ENCODE measurements at regions not wholly inside any gene's neighbourhood (a gene's known extent, or its start where the extent isn't known, plus 50 kb on each side); places are given as distances from the start of the nearest gene placed in this dataset.
"Not testable (repeated sequence)": the region's sequence is repeated elsewhere in the genome, so short reads cannot be mapped to it uniquely, and the experiment has no call there.

DNA sequence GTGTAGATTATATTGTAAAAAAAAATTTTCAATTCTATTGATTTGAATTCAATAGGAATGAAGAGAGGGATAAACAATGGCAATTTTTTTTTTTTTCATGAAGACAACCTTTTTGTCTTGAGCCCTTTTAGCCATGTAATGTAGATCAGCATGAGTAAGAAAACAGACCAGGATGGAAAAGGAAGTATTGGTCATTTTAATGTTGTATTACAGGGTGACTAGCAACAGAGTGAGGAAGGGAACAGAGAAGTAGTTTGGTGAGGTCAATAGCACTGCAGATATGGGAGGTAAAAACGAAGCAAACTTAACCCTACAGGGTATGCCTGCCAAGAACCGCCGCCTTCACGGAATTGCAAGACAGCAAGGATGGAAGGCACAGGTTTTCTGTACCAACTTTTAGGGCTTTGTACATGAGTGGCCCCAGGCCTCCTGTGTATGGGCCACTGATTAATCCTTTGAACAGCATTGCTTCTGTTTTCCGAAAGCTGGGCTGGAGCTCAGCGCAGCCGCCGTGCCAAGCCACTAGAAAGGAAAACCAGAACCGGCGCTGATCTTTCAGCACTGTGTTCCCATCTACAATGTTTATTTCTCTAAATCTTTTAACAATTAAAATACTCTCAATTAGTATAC, 383.7 kb downstream of the CENPW start (continued):
- TF ChIP-seq WT1 (tag by site-specific recombination; IDR thresholded peaks at IDR 0.05) = no peak
- TF ChIP-seq BCL11B (tag by site-specific recombination; IDR thresholded peaks at IDR 0.05; ENCODE audit: low read depth) = no peak
- no peak for TF ChIP-seq ZNF548 (tag by site-specific recombination; IDR thresholded peaks at IDR 0.05)
- no peak for TF ChIP-seq ZNF623 (tag by site-specific recombination; IDR thresholded peaks at IDR 0.05)
- TF ChIP-seq, protein P1, sequence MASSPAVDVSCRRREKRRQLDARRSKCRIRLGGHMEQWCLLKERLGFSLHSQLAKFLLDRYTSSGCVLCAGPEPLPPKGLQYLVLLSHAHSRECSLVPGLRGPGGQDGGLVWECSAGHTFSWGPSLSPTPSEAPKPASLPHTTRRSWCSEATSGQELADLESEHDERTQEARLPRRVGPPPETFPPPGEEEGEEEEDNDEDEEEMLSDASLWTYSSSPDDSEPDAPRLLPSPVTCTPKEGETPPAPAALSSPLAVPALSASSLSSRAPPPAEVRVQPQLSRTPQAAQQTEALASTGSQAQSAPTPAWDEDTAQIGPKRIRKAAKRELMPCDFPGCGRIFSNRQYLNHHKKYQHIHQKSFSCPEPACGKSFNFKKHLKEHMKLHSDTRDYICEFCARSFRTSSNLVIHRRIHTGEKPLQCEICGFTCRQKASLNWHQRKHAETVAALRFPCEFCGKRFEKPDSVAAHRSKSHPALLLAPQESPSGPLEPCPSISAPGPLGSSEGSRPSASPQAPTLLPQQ (tag by site-specific recombination; IDR thresholded peaks at IDR 0.05) = no peak
- TF ChIP-seq OSR2 (tag by site-specific recombination; IDR thresholded peaks at IDR 0.05) = no peak
- no peak for TF ChIP-seq ZBTB21 (tag by site-specific recombination; IDR thresholded peaks at IDR 0.05)
- TF ChIP-seq ZNF184 (tag by site-specific recombination; IDR thresholded peaks at IDR 0.05) = no peak

DNA sequence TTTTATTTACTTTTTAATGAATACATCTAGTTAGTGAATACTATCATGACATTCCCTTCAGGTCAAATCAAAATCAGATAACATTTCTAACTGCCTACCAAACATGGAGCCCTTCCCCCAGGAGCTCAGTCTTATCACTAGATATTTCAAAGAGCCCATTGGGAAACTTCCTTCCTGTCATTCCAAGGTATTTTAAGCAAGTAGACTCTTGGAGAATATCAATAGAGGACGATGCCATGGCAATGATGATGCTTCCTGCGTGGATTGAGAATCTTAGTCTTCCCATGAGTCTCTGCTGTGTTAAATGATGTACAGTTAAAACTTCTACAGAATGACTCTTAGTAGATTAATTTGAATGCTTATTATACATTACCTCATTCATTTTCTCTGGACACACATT, 384.9 kb downstream of the CENPW start:
- Histone ChIP-seq H3K9me3 (ENCODE audit: control insufficient read depth, insufficient read depth, low read depth, low read length) (no peaks in the 10 kb centered on the region), H3K4me1 (ENCODE audit: control insufficient read depth, insufficient read depth, low read length) (no peaks in the 10 kb centered on the region), H3K4me3 (ENCODE audit: low read depth, low read length) (no peak overlapping the region), H3K36me3 (ENCODE audit: control insufficient read depth in 2 of 2, insufficient read depth in 1 of 2, low read length in 2 of 2) (no peaks in the 10 kb centered on the region), H3K27ac (ENCODE audit: extremely low read depth, low read depth, low read length) (no peak overlapping the region)
- ChIA-PET POLR2A (no interaction called here), CTCF (no interaction called here)
- TF ChIP-seq GLI4 (tag by site-specific recombination; IDR thresholded peaks at IDR 0.05) (no peak), ZNF169 (tag by site-specific recombination; IDR thresholded peaks at IDR 0.05) (no peak), ZNF416 (tag by site-specific recombination; IDR thresholded peaks at IDR 0.05) (no peak), ZNF660 (tag by site-specific recombination; IDR thresholded peaks at IDR 0.05) (no peak), ZNF391 (tag by site-specific recombination; IDR thresholded peaks at IDR 0.05; ENCODE audit: borderline replicate concordance, low read depth) (no peak), ZNF785 (tag by site-specific recombination; IDR thresholded peaks at IDR 0.05) (no peak), ZNF600 (tag by site-specific recombination; IDR thresholded peaks at IDR 0.05) (no peak), ZNF670 (tag by site-specific recombination; IDR thresholded peaks at IDR 0.05; ENCODE audit: low read depth) (no peak), ZNF791 (tag by site-specific recombination; IDR thresholded peaks at IDR 0.05) (no peak), ZNF777 (tag by site-specific recombination; IDR thresholded peaks at IDR 0.05; ENCODE audit: borderline replicate concordance) (no peak)
- TF ChIP-seq, protein P2, sequence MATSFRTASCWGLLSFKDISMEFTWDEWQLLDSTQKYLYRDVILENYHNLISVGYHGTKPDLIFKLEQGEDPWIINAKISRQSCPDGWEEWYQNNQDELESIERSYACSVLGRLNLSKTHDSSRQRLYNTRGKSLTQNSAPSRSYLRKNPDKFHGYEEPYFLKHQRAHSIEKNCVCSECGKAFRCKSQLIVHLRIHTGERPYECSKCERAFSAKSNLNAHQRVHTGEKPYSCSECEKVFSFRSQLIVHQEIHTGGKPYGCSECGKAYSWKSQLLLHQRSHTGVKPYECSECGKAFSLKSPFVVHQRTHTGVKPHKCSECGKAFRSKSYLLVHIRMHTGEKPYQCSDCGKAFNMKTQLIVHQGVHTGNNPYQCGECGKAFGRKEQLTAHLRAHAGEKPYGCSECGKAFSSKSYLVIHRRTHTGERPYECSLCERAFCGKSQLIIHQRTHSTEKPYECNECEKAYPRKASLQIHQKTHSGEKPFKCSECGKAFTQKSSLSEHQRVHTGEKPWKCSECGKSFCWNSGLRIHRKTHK (tag by site-specific recombination; IDR thresholded peaks at IDR 0.05) = no peak

DNA sequence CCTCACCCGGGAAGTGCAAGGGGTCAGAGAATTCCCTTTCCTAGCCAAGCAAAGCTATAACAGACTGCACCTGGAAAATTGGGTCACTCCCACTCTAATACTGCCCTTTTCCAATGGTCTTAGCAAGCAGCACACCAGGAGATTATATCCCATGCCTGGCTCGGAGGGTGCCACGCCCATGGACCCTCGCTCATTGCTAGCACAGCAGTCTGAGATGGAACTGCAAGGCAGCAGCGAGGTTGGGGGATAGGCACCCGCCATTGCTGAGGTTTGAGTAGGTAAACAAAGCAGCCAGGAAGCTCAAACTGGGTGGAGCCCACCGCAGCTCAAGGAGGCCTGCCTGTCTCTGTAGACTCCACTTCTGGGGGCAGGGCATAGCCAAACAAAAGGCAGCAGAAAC, 386.5 kb downstream of the CENPW start:
- H3K4me1 ChIP-seq (ENCODE audit: control insufficient read depth, insufficient read depth, low read length); H3K9me3 ChIP-seq (ENCODE audit: control insufficient read depth, insufficient read depth, low read depth, low read length); H3K4me3 ChIP-seq (ENCODE audit: low read depth, low read length); CTCF ChIA-PET; POLR2A ChIA-PET; H3K27ac ChIP-seq (ENCODE audit: extremely low read depth, low read depth, low read length); H3K36me3 ChIP-seq (ENCODE audit: control insufficient read depth in 2 of 2, insufficient read depth in 1 of 2, low read length in 2 of 2): not testable (repeated sequence)

DNA sequence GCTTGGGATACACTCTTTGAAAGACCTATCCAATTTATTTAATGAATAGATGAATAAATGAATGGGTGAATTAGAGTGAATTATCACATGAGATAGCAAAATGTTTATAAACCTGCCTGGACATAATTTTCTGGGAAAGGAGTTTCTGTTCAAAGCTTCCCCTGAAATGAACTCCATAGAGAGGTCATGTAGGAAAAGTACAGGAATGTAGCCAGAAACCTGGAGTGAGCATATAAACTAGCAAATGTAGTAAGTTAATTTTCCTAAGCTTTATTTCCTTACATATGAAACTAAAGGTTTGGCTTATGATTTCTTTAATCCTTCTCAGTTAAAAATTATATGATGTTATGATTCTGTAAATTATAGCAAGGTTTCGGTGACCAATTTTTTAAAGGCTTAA, 380.3 kb upstream of the RSPO3 start:
- ChIA-PET POLR2A (no interaction called here), CTCF (interaction anchor here (1.2 kb wide), 1 partner anchor 23 kb away, joined by 3 read pairs; no protein-coding TSS in a partner anchor)
- TF ChIP-seq, protein P3, sequence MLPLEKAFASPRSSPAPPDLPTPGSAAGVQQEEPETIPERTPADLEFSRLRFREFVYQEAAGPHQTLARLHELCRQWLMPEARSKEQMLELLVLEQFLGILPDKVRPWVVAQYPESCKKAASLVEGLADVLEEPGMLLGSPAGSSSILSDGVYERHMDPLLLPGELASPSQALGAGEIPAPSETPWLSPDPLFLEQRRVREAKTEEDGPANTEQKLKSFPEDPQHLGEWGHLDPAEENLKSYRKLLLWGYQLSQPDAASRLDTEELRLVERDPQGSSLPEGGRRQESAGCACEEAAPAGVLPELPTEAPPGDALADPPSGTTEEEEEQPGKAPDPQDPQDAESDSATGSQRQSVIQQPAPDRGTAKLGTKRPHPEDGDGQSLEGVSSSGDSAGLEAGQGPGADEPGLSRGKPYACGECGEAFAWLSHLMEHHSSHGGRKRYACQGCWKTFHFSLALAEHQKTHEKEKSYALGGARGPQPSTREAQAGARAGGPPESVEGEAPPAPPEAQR (tag by site-specific recombination; IDR thresholded peaks at IDR 0.05) = no peak
- TF ChIP-seq ZNF830 (tag by site-specific recombination; IDR thresholded peaks at IDR 0.05; ENCODE audit: low read depth) = no peak
- TF ChIP-seq ZNF510 (tag by site-specific recombination; IDR thresholded peaks at IDR 0.05; ENCODE audit: insufficient replicate concordance) = no peak
- TF ChIP-seq ZXDB (tag by site-specific recombination; IDR thresholded peaks at IDR 0.05) = no peak
- TF ChIP-seq SCRT2 (tag by site-specific recombination; IDR thresholded peaks at IDR 0.05) = no peak
- TF ChIP-seq, protein P4, sequence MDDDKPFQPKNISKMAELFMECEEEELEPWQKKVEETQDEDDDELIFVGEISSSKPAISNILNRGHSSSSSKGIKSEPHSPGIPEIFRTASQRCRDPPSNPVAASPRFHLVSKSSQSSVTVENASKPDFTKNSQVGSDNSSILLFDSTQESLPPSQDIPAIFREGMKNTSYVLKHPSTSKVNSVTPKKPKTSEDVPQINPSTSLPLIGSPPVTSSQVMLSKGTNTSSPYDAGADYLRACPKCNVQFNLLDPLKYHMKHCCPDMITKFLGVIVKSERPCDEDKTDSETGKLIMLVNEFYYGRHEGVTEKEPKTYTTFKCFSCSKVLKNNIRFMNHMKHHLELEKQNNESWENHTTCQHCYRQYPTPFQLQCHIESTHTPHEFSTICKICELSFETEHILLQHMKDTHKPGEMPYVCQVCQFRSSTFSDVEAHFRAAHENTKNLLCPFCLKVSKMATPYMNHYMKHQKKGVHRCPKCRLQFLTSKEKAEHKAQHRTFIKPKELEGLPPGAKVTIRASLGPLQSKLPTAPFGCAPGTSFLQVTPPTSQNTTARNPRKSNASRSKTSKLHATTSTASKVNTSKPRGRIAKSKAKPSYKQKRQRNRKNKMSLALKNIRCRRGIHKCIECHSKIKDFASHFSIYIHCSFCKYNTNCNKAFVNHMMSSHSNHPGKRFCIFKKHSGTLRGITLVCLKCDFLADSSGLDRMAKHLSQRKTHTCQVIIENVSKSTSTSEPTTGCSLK (tag by site-specific recombination; IDR thresholded peaks at IDR 0.05) = no peak
- no peak for TF ChIP-seq ZNF416 (tag by site-specific recombination; IDR thresholded peaks at IDR 0.05)
- no peak for TF ChIP-seq ZNF473 (tag by site-specific recombination; IDR thresholded peaks at IDR 0.05)

More for the DNA sequence above, 380.3 kb upstream of the RSPO3 start:
- H3K36me3 ChIP-seq (ENCODE audit: control insufficient read depth in 2 of 2, insufficient read depth in 1 of 2, low read length in 2 of 2) = no peaks in the 10 kb centered on the region
- H3K4me3 ChIP-seq (ENCODE audit: low read depth, low read length) = no peak overlapping the region
- no peaks in the 10 kb centered on the region for H3K4me1 ChIP-seq (ENCODE audit: control insufficient read depth, insufficient read depth, low read length)
- no peak overlapping the region for H3K27ac ChIP-seq (ENCODE audit: extremely low read depth, low read depth, low read length)
- H3K9me3 ChIP-seq (ENCODE audit: control insufficient read depth, insufficient read depth, low read depth, low read length) = no peaks in the 10 kb centered on the region

Measured in HEK293 (cell line).